Bone marrow (tissue), 2 donors: ENCODE measurements at regions not wholly inside any gene's neighbourhood (a gene's known extent, or its start where the extent isn't known, plus 50 kb on each side); places are given as distances from the start of the nearest gene placed in this dataset.
"Not testable (repeated sequence)": the region's sequence is repeated elsewhere in the genome, so short reads cannot be mapped to it uniquely, and the experiment has no call there.

Experiments
- DNase-seq, 2 donors: peaks; one replicate each; lab custom pipeline; 2025; lab: John Stamatoyannopoulos, UW

DNA sequence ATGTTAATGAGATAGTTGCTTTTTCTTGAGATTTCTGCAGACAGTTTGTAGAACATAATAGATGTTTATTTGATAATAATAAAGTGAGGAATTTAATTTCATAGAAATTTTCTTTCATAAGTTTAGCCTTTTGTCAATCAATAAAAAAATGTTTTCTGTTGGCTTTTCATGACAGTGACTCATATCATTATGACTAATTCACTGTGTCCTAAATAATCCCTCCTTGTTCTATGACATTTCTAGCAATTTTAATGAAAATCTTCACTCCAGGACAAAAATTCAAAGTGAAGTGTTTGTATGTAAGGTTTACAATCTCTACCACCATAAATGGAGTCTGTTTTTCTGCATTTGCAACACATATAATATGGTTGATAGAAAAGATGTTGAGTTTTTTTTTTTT lies 109.9 kb downstream of the UTRN start:
- no peak for DNase-seq

- no peak for DNase-seq
Measured at GRCh38 chr6:144395826-144396225, 110.7 kb downstream of the UTRN start.

DNA sequence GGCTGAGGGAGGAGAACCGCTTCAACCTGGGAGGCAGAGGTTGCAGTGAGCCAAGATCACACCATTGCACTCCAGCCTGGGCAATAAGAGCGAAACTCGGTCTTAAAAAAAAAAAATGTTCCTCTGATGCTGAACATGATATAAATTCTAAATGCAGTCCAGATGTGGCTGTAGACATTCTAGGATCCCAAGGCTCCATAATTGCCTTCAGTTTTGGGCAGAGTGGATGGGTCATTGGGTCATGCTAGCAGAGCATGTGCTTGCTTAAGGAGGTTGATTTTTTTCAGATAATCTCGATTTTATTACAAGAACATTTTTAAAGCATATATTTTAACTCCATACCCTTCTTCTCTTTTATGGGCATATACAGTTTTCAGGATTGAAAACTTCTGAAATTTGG lies 112.0 kb downstream of the UTRN start:
- DNase-seq: no peak

- no peak for DNase-seq
Measured at GRCh38 chr6:144400321-144400720, 115.2 kb downstream of the UTRN start.

DNA sequence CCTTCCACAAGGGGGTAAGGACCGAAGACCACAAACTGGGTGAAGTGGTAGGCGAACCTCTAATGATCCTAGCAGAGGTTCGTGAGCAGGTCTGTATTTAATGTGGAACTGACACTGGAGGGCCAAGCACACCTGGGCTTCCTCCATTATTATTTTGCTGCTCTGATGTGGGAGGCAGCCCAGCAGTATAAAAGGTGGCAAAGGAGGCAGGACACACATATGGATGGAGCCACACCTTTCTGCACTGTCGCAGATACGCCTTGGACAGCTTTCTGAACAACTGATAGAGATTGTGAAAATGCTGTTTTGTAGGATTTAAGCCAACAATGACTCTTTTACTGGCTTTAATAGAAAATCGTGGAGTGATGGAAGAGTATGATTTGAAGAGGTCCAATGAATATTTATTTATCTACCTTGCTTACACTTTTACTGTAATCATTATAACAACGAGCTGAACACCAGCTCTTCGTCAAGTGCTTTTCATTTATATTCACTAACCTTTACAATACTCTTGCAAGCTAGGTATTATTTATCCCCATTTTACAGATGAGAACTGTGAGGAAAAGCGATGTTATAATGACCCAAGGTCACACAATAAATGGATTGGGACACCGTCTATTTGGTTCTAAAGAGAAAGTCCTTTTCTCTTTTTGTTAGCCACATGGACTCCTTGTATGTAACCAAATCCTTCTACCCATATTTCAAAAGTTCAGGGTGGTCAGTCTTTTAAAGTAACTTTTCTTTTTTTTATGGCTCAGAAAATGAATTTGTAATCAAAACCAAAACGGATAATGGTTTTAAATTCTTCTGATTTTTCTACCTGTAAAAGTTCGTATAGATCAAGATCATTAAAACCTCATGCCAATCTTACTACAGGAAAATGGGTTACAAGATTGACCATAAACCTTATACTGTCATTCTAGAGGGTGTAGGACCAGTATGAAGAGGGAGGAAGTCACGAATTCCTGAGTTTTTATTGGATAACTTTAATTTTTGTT lies 116.9 kb downstream of the UTRN start:
- no peak for DNase-seq

- no peak for DNase-seq
Measured at GRCh38 chr6:144402750-144403149, 117.6 kb downstream of the UTRN start.

DNA sequence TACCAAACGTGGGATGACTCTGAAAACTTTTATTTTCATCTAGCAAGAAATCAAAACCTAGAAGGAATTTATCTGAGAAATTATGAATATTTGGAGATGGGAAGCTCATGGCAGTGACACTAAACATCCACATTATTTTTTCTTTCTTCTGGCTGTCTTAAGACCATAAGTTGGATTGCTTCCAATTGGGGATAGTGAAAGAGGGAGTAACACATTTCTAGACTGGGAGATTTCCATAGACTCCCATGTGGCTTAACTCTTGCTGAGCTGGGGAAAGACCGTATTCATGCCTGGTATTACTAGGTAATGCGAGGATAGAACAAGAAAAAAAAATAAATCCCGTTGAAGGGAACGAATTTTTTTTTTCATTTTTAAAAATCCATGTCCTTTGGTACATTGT lies 120.0 kb downstream of the UTRN start:
- no peak for DNase-seq

DNA sequence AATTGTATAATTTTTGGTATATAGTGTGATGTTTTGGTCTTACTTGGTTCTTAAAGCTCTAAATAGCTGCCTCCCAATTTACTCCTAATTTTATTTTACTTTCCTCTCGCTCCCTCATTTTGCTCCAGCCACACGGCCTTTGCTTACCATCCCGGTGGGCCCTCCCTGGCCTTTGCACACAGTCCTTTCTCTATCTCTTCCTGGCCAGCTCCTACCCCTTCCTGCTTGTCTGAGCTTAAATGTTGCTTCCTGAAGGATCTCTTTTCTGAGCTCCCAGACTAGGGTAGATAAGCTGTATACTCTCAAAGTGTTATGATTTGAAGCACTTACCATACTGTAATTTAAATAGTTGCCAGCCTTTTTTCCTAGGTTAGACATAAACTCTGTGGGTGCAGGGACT lies 121.7 kb downstream of the UTRN start:
- DNase-seq: no peak

DNA sequence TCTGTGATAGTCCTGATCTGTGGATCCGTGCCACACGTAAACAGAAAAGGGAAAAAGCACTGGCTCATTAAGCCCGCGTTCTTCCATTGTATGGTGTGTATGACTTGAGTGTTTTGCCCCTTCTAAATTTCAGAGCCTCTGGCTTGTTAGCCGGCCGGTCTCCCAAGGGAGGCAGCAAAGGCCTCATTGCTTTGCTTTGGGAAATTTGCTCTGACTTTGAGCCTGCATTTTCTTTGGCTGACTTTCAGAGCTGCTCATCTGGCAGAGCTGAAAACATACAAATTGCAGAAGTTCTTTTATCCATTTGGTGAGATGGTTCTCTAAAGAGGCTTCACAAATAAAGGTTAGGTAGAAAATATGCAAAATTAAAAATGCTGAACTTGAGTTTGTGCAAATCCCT lies 123.0 kb downstream of the UTRN start:
- no peak for DNase-seq

DNA sequence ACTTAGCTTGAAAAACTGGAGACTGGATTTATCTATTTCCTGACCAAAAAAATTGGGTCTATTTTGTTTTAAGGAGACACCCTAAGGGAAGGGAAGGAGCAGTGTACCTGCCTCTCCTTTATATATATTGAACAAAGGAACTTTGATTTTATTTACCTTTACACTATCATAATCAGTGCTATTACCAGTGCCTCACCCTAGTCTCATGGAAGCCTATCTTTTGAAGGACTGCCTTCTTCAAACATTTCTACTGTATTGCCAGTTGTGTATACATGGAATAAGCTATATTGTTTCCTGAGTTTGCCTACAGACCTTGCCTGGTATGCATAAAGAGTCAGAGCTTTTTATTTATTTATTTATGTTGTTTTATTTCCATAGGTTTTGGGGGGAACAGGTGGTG lies 124.9 kb downstream of the UTRN start:
- no peak for DNase-seq

- not testable (repeated sequence) for DNase-seq
Measured at GRCh38 chr6:144410574-144410973, 125.4 kb downstream of the UTRN start.

DNA sequence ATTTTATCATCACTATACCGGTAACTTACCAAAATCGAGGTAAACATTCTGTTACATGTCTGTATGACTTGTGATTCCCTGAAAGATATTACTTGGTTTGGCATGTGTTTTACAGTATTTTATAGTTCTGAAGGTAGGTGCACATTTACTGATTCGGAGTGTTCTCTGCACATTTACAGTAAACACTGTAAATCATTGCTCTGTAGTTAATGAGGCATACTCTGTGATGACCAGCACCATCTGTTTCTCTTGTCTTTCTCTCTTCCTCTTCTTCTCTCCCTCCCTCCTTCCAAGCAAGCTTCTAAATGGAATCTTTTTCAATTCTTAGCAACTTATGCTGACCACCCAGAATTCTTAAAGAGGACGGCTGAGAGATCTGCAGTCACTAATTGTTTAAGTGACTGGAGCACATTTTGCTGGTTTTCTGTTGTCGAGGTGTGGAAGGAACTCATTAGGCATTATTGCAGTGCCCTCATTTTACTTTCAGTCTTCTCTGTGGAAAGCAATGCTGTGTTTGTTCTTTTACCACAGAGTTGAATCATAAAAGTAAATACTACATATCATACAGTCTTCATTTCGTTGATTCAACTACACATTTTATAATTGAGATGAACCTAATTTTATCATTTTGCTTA lies 126.5 kb downstream of the UTRN start:
- DNase-seq: no peak

- DNase-seq: no peak
Measured at GRCh38 chr6:144413418-144413817, 128.3 kb downstream of the UTRN start.

DNA sequence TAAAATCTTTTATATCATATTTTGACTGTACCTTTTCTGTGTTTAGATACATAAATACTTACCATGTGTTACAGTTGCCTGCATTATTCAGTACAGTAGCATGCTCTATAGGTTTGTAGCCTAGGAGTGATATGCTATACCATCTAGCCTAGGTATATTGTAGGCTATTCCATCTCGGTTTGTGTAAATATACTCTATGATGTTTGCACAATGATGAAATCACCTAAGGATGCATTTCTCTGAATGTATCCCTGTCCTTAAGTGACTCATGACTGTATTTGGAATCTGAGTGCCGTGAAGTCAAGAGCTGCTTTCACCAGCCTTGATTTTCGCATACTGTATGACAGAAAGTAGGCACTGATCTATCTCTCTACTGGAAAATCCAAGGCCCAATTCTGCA lies 129.9 kb downstream of the UTRN start:
- no peak for DNase-seq

DNA sequence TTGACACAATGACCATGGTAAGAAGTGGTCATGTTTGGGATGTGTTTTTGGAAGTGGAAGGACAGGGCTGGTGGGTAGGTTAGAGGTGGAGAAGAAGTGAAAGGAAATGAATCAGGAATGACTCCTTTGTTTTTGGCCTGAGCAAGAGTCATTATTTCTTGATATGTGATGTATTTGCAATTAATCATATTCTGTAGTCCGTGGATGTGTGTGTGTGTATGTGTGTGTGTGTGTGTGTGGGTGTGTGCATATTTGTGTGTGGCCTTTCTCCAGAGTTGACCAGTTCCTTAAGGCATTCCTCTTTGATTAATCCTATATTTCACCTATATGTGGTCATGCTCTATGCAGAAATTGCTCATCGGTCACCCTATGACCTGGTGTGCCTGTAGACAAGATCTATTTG lies 130.7 kb downstream of the UTRN start:
- DNase-seq: no peak

- DNase-seq: no peak
Measured at GRCh38 chr6:144416244-144416643, 131.1 kb downstream of the UTRN start.

GRCh38 chr6:144416773-144417172 lies 131.6 kb downstream of the UTRN start:
- DNase-seq: no peak

DNA sequence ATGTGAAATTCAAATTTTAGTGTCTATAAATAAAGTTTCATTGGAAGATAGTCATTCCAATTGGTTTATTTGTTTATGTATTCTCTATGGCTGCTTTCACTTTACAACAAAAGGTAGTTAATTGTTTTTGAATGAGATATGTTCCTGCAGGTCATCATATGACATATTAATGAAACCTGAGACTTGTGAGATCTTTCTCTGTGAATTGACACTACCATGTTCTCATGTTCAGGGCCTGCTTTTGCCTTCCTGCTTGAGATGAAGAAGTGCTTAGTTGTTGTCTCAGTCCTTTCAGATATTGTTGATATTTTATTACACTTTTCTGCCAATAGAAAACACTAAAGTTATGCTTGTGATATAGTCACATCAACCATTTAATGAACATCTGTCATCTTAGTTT lies 132.5 kb downstream of the UTRN start:
- DNase-seq: no peak

DNA sequence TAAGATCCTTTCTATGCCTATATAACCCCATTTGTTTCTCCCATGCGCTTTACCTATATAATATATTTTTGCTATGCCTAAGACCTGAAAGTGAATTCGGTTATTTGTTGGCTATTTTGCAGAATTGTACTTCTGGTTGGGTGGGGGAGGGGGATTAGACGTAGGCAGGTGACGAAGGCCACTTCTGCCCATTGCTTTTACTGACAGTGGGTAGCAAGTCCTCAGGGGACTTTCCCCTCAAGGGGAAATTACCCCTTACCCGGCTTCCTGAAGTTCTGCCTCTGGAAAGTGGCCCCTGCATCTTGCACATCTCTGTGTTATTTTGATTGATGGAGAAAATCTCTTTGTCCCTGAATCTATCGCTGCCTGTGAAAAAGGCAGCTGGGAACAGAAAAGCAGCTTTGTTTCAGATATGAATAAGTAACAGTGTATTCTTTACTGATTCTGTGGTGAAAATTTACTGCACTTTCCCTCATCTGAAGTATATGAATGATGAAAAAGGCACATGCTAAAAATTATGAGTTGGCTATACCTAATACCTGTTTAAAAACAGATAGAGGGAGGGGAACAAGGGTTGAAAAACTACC lies 133.9 kb downstream of the UTRN start:
- DNase-seq: no peak

DNA sequence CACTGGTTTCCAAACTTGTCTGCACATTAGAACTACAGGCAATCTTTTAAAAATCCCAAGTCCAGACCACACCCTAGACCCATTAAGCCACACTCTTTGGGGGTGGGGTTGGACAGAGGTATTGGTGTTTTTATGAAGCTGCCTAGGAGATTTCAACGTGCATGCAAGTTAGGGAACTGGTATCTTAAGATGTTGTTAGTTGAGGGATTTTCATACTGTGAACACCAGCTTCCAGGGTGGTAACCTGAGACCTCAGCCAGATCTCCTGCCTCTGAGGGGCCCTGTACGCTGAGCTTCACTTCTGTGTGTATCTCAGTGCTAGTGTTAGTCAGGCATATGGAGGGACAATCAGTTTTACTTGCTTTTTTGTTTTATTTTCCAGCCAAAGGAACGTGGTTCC lies 138.0 kb downstream of the UTRN start:
- no peak for DNase-seq

GRCh38 chr6:144429753-144430152 lies 144.6 kb downstream of the UTRN start:
- DNase-seq: no peak

DNA sequence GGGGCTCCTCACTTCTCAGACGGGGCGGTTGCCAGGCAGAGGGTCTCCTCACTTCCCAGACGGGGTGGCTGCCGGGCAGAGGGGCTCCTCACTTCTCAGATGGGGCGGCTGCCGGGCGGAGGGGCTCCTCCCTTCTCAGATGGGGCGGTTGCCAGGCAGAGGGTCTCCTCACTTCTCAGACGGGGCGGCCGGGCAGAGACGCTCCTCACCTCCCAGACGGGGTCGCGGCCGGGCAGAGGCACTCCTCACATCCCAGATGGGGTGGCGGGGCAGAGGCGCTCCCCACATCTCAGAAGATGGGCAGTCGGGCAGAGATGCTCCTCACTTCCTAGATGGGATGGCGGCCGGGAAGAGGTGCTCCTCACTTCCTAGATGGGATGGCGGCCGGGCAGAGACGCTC lies 148.3 kb downstream of the UTRN start:
- DNase-seq: not testable (repeated sequence)
